Thyroid gland (tissue), 4 donors: ENCODE measurements at regions not wholly inside any gene's neighbourhood (a gene's known extent, or its start where the extent isn't known, plus 50 kb on each side); places are given as distances from the start of the nearest gene placed in this dataset.

Experiments
- CTCF ChIP-seq, 6 experiments: fragments of 200-600 bp in 3 of 6; fragments of 450-650 bp in 3 of 6; sonication (generic) in 3 of 6; IDR thresholded peaks; one replicate each; pipeline ENCODE4 v1.5.1; 2016 to 2019; ENCODE audit warnings: antibody characterized with exemption in 6 of 6, mild to moderate bottlenecking in 2 of 6, inconsistent platforms in 1 of 6, moderate library complexity in 1 of 6
- POLR2A ChIP-seq, 2 donors: fragments of 450-650 bp; IDR thresholded peaks; one replicate each; pipeline ENCODE4 v1.6.1; 2017; ENCODE audit warnings: antibody characterized with exemption in 2 of 2, mild to moderate bottlenecking in 2 of 2, moderate library complexity in 1 of 2

GRCh38 chr12:66822961-66823360, 144.1 kb upstream of the GRIP1 start:
- TF ChIP-seq POLR2A (IDR thresholded peaks at IDR 0.05) (no peak), CTCF (IDR thresholded peaks at IDR 0.05) (no peak)
